CD4-positive, alpha-beta T cell (primary cell): ENCODE measurements at regions not wholly inside any gene's neighbourhood (a gene's known extent, or its start where the extent isn't known, plus 50 kb on each side); places are given as distances from the start of the nearest gene placed in this dataset.

Source experiments
- ATAC-seq: fragments of 200-7000 bp; cut with Tn5 transposase; one replicate; pipeline ENCODE4 v1.10.0; 2022; ENCODE audit warnings: mild to moderate bottlenecking; ENCODE audit not compliant: poor library complexity
- CTCF ChIA-PET: fragments of 350-600 bp; sonication (Branson Sonifier 250); formaldehyde crosslinking; loops from one replicate; lab custom pipeline; 2021; ENCODE audit warnings: antibody characterized with exemption, inconsistent platforms; lab: Charles Lee
- POLR2A ChIA-PET: fragments of 350-600 bp; sonication (Branson Sonifier 250); formaldehyde crosslinking; loops from one replicate; lab custom pipeline; 2021; ENCODE audit warnings: antibody characterized with exemption, inconsistent platforms; lab: Charles Lee
- DNase-seq, 14 experiments: peaks; one replicate each; pipeline ENCODE4 v3.0.0-alpha.2; 2013 to 2020; ENCODE audit warnings: mixed read lengths in 2 of 14
- H3K27ac ChIP-seq, 2 donors: one replicate each; pipeline versions ENCODE4 v1.5.1 to v1.7.0; 2013; ENCODE audit warnings: low read length in 2 of 2, low read depth in 1 of 2, mild to moderate bottlenecking in 1 of 2
- H3K27me3 ChIP-seq, 2 experiments: 1 replicate in 1 of 2; 2 replicates in 1 of 2; pipeline versions ENCODE4 v1.6.1 to v1.7.0; 2013; ENCODE audit warnings: low read length in 2 of 2, control low read depth in 1 of 2, mild to moderate bottlenecking in 1 of 2, moderate library complexity in 1 of 2; ENCODE audit not compliant: insufficient read depth in 2 of 2, control insufficient read depth in 1 of 2
- H3K36me3 ChIP-seq: one replicate; pipeline ENCODE4 v1.6.1; 2013; ENCODE audit warnings: low read length, control low read depth; ENCODE audit not compliant: insufficient read depth
- H3K4me1 ChIP-seq: one replicate; pipeline ENCODE4 v1.6.1; 2013; ENCODE audit warnings: low read length, control low read depth; ENCODE audit not compliant: insufficient read depth
- H3K4me3 ChIP-seq: one replicate; pipeline ENCODE4 v1.5.1; 2013; ENCODE audit warnings: mild to moderate bottlenecking, low read length, moderate library complexity
- H3K9me3 ChIP-seq, 2 experiments: 1 replicate in 1 of 2; 2 replicates in 1 of 2; pipeline versions ENCODE4 v1.6.1 to v1.7.0; 2013; ENCODE audit warnings: low read length in 2 of 2, mild to moderate bottlenecking in 2 of 2, control low read depth in 1 of 2, moderate library complexity in 1 of 2; ENCODE audit not compliant: control insufficient read depth in 1 of 2, insufficient read depth in 1 of 2
- H3K27ac Mint-ChIP-seq: one replicate; pipeline ENCODE4 v1.8.0; 2020; ENCODE audit warnings: mixed read lengths
- H3K27me3 Mint-ChIP-seq: one replicate; pipeline ENCODE4 v1.8.0; 2021; ENCODE audit warnings: mixed read lengths
- H3K36me3 Mint-ChIP-seq: one replicate; pipeline ENCODE4 v1.8.0; 2021; ENCODE audit warnings: low read depth, mixed read lengths
- H3K4me1 Mint-ChIP-seq: one replicate; pipeline ENCODE4 v1.8.0; 2021; ENCODE audit warnings: low read depth, mixed read lengths
- H3K4me3 Mint-ChIP-seq: one replicate; pipeline ENCODE4 v1.8.0; 2020; ENCODE audit warnings: mild to moderate bottlenecking, mixed read lengths
- H3K9me3 Mint-ChIP-seq: one replicate; pipeline ENCODE4 v1.8.0; 2020; ENCODE audit warnings: mixed read lengths
- CTCF ChIP-seq: fragments of 200-600 bp; IDR thresholded peaks from one replicate; pipeline ENCODE4 v1.8.0; 2022; ENCODE audit warnings: antibody characterized with exemption, mild to moderate bottlenecking
- intact Hi-C, 2 experiments: fragments of 100-400 bp; cut with DNase I in 1 of 2; cut with micrococcal nuclease in 1 of 2; formaldehyde crosslinking; loops; one replicate each; pipeline versions ENCODE4 v1.15.1 to v1.9.0; 2023 to 2025; cut with DNase I, micrococcal nuclease

- ChIA-PET CTCF (no interaction called here), POLR2A (no interaction called here)
- Histone ChIP-seq H3K4me3 (no peak overlapping the region), H3K27ac (no peak overlapping the region), H3K4me1 (no peaks in the 10 kb centered on the region), H3K9me3 (peaks cover 8 to 29% of the 10 kb centered on the region in 2 experiments), H3K36me3 (no peaks in the 10 kb centered on the region), H3K27me3 (no peaks in the 10 kb centered on the region)
- H3K4me3 Mint-ChIP-seq, result no peak overlapping the region
- no peaks in the 10 kb centered on the region for H3K27me3 Mint-ChIP-seq
- intact Hi-C loops, result no loop called here
- ATAC-seq, result no peak
- no peaks in the 10 kb centered on the region for H3K4me1 Mint-ChIP-seq
- no peak overlapping the region for H3K27ac Mint-ChIP-seq
- peaks cover 11% of the 10 kb centered on the region for H3K9me3 Mint-ChIP-seq
- DNase-seq, result no peak
- peaks cover 4% of the 10 kb centered on the region for H3K36me3 Mint-ChIP-seq
- no peak for TF ChIP-seq CTCF
These were observed 698.2 kb downstream of the FGF9 start for GRCh38 chr13:22369090-22369489.

GRCh38 chr13:22369840-22370239 lies 699.0 kb downstream of the FGF9 start:
- H3K27ac Mint-ChIP-seq, result no peak overlapping the region

GRCh38 chr13:22372261-22372660 lies 701.4 kb downstream of the FGF9 start:
- ChIA-PET POLR2A (no interaction called here), CTCF (no interaction called here)
- no peak for TF ChIP-seq CTCF
- Mint-ChIP-seq H3K4me1 (no peaks in the 10 kb centered on the region), H3K36me3 (peaks cover 4% of the 10 kb centered on the region), H3K4me3 (no peak overlapping the region), H3K27ac (no peak overlapping the region), H3K27me3 (no peaks in the 10 kb centered on the region), H3K9me3 (peaks cover 8% of the 10 kb centered on the region)
- no peak for DNase-seq
- Histone ChIP-seq H3K27me3 (no peaks in the 10 kb centered on the region), H3K4me1 (no peaks in the 10 kb centered on the region), H3K4me3 (no peak overlapping the region), H3K36me3 (no peaks in the 10 kb centered on the region), H3K9me3 (peaks cover 8 to 15% of the 10 kb centered on the region in 2 experiments), H3K27ac (no peak overlapping the region)
- no peak for ATAC-seq
- intact Hi-C loops, result no loop called here

More at GRCh38 chr13:22369840-22370239, 699.0 kb downstream of the FGF9 start:
- TF ChIP-seq CTCF, result no peak
- peaks cover 11% of the 10 kb centered on the region for H3K9me3 Mint-ChIP-seq
- ChIA-PET CTCF (no interaction called here), POLR2A (no interaction called here)
- peaks cover 4% of the 10 kb centered on the region for H3K36me3 Mint-ChIP-seq
- Histone ChIP-seq H3K9me3 (peaks cover 8 to 23% of the 10 kb centered on the region in 2 experiments), H3K4me1 (no peaks in the 10 kb centered on the region), H3K36me3 (no peaks in the 10 kb centered on the region), H3K27ac (no peak overlapping the region), H3K27me3 (no peaks in the 10 kb centered on the region), H3K4me3 (no peak overlapping the region)
- no peak for ATAC-seq
- intact Hi-C loops, result no loop called here
- H3K4me3 Mint-ChIP-seq, result no peak overlapping the region
- H3K27me3 Mint-ChIP-seq, result no peaks in the 10 kb centered on the region
- no peak for DNase-seq
- no peaks in the 10 kb centered on the region for H3K4me1 Mint-ChIP-seq
